ENCODE measurements at regions not wholly inside any gene's neighbourhood (a gene's known extent, or its start where the extent isn't known, plus 50 kb on each side); places are given as distances from the start of the nearest gene placed in this dataset.

- TF ChIP-seq POLR2AphosphoS5 (IDR thresholded peaks at IDR 0.05) (peak in 1 of 3 donors; percentile 14), POLR2A (IDR thresholded peaks at IDR 0.05) (no peak)
Measured at GRCh38 chr16:51508490-51509212, 357.6 kb upstream of the SALL1 start.

Data from transverse colon (tissue), 3 donors.